Ishikawa (cell line): ENCODE measurements at regions not wholly inside any gene's neighbourhood (a gene's known extent, or its start where the extent isn't known, plus 50 kb on each side); places are given as distances from the start of the nearest gene placed in this dataset.

Experiments used
- FOXM1 ChIP-seq: IDR thresholded peaks from 2 replicates; pipeline ENCODE4 v1.6.1; 2012; ENCODE audit warnings: low read depth, borderline replicate concordance
- MAX ChIP-seq: IDR thresholded peaks from 2 replicates; pipeline ENCODE4 v1.6.1; 2012
- RAD21 ChIP-seq: IDR thresholded peaks from 2 replicates; pipeline ENCODE4 v1.6.1; 2012; ENCODE audit warnings: low read depth
- TAF1 ChIP-seq: IDR thresholded peaks from 2 replicates; pipeline ENCODE4 v1.6.1; 2012; ENCODE audit warnings: low read depth, mild to moderate bottlenecking
- YY1 ChIP-seq: IDR thresholded peaks from 2 replicates; pipeline ENCODE4 v1.6.1; 2012; ENCODE audit warnings: low read depth

- TF ChIP-seq TAF1 = no peak
- TF ChIP-seq MAX = no peak
- no peak for TF ChIP-seq FOXM1
- no peak for TF ChIP-seq YY1
- no peak for TF ChIP-seq RAD21
Observed at GRCh38 chr7:77474756-77475155, 58.6 kb upstream of the GSAP start.
